Natural killer cell (primary cell): ENCODE measurements at regions not wholly inside any gene's neighbourhood (a gene's known extent, or its start where the extent isn't known, plus 50 kb on each side); places are given as distances from the start of the nearest gene placed in this dataset.
"Not testable (repeated sequence)": the region's sequence is repeated elsewhere in the genome, so short reads cannot be mapped to it uniquely, and the experiment has no call there.

Source experiments
- ATAC-seq, 3 donors: fragments of 150-1000 bp in 2 of 3; fragments of 200-7000 bp in 1 of 3; cut with Tn5 transposase; 1 replicate in 1 of 3; 2 replicates in 2 of 3; pipeline ENCODE4 v1.10.0; 2021; ENCODE audit warnings: mild to moderate bottlenecking in 2 of 3, moderate library complexity in 2 of 3
- DNase-seq, 2 donors: peaks; one replicate each; pipeline versions ENCODE4 v3.0.0 to v3.0.0-alpha.2; 2013 to 2021; ENCODE audit warnings: mixed read lengths in 1 of 2
- H3K27ac ChIP-seq: one replicate; pipeline ENCODE4 v1.5.1; 2013; ENCODE audit warnings: mild to moderate bottlenecking, low read length
- H3K27me3 ChIP-seq: one replicate; pipeline ENCODE4 v1.6.1; 2013; ENCODE audit warnings: low read length; ENCODE audit not compliant: control insufficient read depth, insufficient read depth
- H3K36me3 ChIP-seq: one replicate; pipeline ENCODE4 v1.6.1; 2013; ENCODE audit warnings: low read length; ENCODE audit not compliant: control insufficient read depth, insufficient read depth
- H3K4me1 ChIP-seq: one replicate; pipeline ENCODE4 v1.6.1; 2013; ENCODE audit warnings: low read length; ENCODE audit not compliant: control insufficient read depth, insufficient read depth
- H3K4me3 ChIP-seq: one replicate; pipeline ENCODE4 v1.5.1; 2013; ENCODE audit warnings: low read length
- H3K9me3 ChIP-seq: one replicate; pipeline ENCODE4 v1.6.1; 2013; ENCODE audit warnings: low read length; ENCODE audit not compliant: control insufficient read depth, insufficient read depth
- H3K27ac Mint-ChIP-seq, 2 donors: one replicate each; pipeline ENCODE4 v1.8.0; 2022; ENCODE audit warnings: mild to moderate bottlenecking in 2 of 2, mixed read lengths in 2 of 2, moderate library complexity in 1 of 2
- H3K27me3 Mint-ChIP-seq, 2 donors: one replicate each; pipeline ENCODE4 v1.8.0; 2022; ENCODE audit warnings: low read depth in 2 of 2, mixed read lengths in 2 of 2
- H3K36me3 Mint-ChIP-seq: one replicate; pipeline ENCODE4 v1.8.0; 2022; ENCODE audit warnings: mixed read lengths
- H3K4me1 Mint-ChIP-seq, 2 donors: one replicate each; pipeline ENCODE4 v1.8.0; 2022; ENCODE audit warnings: mixed read lengths in 2 of 2
- H3K4me3 Mint-ChIP-seq: one replicate; pipeline ENCODE4 v1.8.0; 2022; ENCODE audit warnings: mild to moderate bottlenecking, moderate library complexity, mixed read lengths
- H3K9me3 Mint-ChIP-seq, 2 donors: one replicate each; pipeline ENCODE4 v1.8.0; 2022; ENCODE audit warnings: mixed read lengths in 2 of 2
- CTCF ChIP-seq: fragments of 200-600 bp; IDR thresholded peaks from one replicate; pipeline ENCODE4 v1.8.0; 2022; ENCODE audit warnings: antibody characterized with exemption
- WGBS: methylation state at CpG from one replicate; pipeline ENCODE4 v1.1.7; 2013; ENCODE audit warnings: missing lambda C conversion rate; ENCODE audit not compliant: insufficient coverage; 5-methylcytosine and 5-hydroxymethylcytosine counted together
- intact Hi-C: fragments of 100-400 bp; cut with micrococcal nuclease; formaldehyde crosslinking; loops from one replicate; pipeline ENCODE4 v1.14.2; 2022

GRCh38 chr3:48101301-48101650 is 85.1 kb upstream of the MAP4 start:
- H3K4me3 ChIP-seq, H3K36me3 ChIP-seq, H3K27me3 Mint-ChIP-seq, H3K9me3 Mint-ChIP-seq, intact Hi-C loops, H3K27ac Mint-ChIP-seq, H3K36me3 Mint-ChIP-seq, H3K4me3 Mint-ChIP-seq, DNase-seq, ATAC-seq, H3K4me1 Mint-ChIP-seq, H3K9me3 ChIP-seq, H3K4me1 ChIP-seq, H3K27ac ChIP-seq, H3K27me3 ChIP-seq: not testable (repeated sequence)
- 92% methylated on average over 2 of the region's 2 CpGs for WGBS

GRCh38 chr3:48092270-48092669 is 76.1 kb upstream of the MAP4 start:
- Mint-ChIP-seq H3K4me1 (peaks cover 11 to 18% of the 10 kb centered on the region in 2 donors), H3K4me3 (no peak overlapping the region), H3K36me3 (no peaks in the 10 kb centered on the region), H3K27ac (no peak overlapping the region), H3K9me3 (no peaks in the 10 kb centered on the region), H3K27me3 (no peaks in the 10 kb centered on the region)
- no peak overlapping the region for H3K4me3 ChIP-seq
- no peaks in the 10 kb centered on the region for H3K27me3 ChIP-seq
- ATAC-seq (no peak), DNase-seq (no peak)
- H3K27ac ChIP-seq: no peak overlapping the region
- 92% methylated on average over 1 of the region's 2 CpGs for WGBS
- H3K4me1 ChIP-seq: peaks cover 17% of the 10 kb centered on the region
- no peaks in the 10 kb centered on the region for H3K9me3 ChIP-seq
- H3K36me3 ChIP-seq: no peaks in the 10 kb centered on the region
- TF ChIP-seq CTCF: no peak
- intact Hi-C loops: no loop called here

- no peaks in the 10 kb centered on the region for H3K9me3 Mint-ChIP-seq
- Histone ChIP-seq H3K4me3 (no peak overlapping the region), H3K27ac (no peak overlapping the region), H3K9me3 (no peaks in the 10 kb centered on the region), H3K4me1 (peaks cover 19% of the 10 kb centered on the region), H3K27me3 (no peaks in the 10 kb centered on the region), H3K36me3 (no peaks in the 10 kb centered on the region)
- H3K4me1 Mint-ChIP-seq: peaks cover 18 to 25% of the 10 kb centered on the region in 2 donors
- no peak for TF ChIP-seq CTCF
- WGBS: 95% methylated on average over 19 of the region's 19 CpGs
- no peak for ATAC-seq
- no peak for DNase-seq
- peak overlapping the region in 1 of 2 donors; percentile 94 for H3K27ac Mint-ChIP-seq
- H3K4me3 Mint-ChIP-seq: peak overlapping the region; percentile 94
- intact Hi-C loops: no loop called here
- H3K36me3 Mint-ChIP-seq: no peaks in the 10 kb centered on the region
- H3K27me3 Mint-ChIP-seq: no peaks in the 10 kb centered on the region
These were observed 74.1 kb upstream of the MAP4 start for GRCh38 chr3:48090166-48090939.

- no peaks in the 10 kb centered on the region for H3K9me3 Mint-ChIP-seq
- WGBS: under 1% methylated on average over 78 of the region's 79 CpGs
- DNase-seq (peak; percentile 93 to 95), ATAC-seq (peak; percentile 91 to 98 (median 94))
- H3K27me3 Mint-ChIP-seq: no peaks in the 10 kb centered on the region
- H3K4me3 Mint-ChIP-seq: peak overlapping the region; percentile 94
- Histone ChIP-seq H3K36me3 (no peaks in the 10 kb centered on the region), H3K27ac (peak overlapping the region; percentile 92), H3K27me3 (no peaks in the 10 kb centered on the region), H3K4me1 (peaks cover 19% of the 10 kb centered on the region), H3K9me3 (no peaks in the 10 kb centered on the region), H3K4me3 (peak overlapping the region; percentile 84)
- H3K4me1 Mint-ChIP-seq: peaks cover 23 to 25% of the 10 kb centered on the region in 2 donors
- intact Hi-C loops: no loop called here
- no peak for TF ChIP-seq CTCF
- H3K27ac Mint-ChIP-seq: peak overlapping the region; percentile 94 to 96
- no peaks in the 10 kb centered on the region for H3K36me3 Mint-ChIP-seq
These were observed 72.7 kb upstream of the MAP4 start for GRCh38 chr3:48088749-48089466.
